OCI-LY1 (cell line): ENCODE measurements at regions not wholly inside any gene's neighbourhood (a gene's known extent, or its start where the extent isn't known, plus 50 kb on each side); places are given as distances from the start of the nearest gene placed in this dataset.

Experiments
- H2AFZ ChIP-seq: fragments of 200-600 bp; sonication (generic), shearing (Covaris generic); 2 replicates; pipeline ENCODE4 v1.6.0; 2014; ENCODE audit warnings: antibody characterized with exemption, mild to moderate bottlenecking, low read length
- H3F3A ChIP-seq: fragments of 200-600 bp; sonication (generic), shearing (Covaris generic); 2 replicates; pipeline ENCODE4 v1.6.0; 2014; ENCODE audit warnings: mild to moderate bottlenecking, antibody characterized with exemption, low read length, moderate library complexity; ENCODE audit not compliant: insufficient read depth
- H3K27ac ChIP-seq: fragments of 200-600 bp; sonication (generic); 2 replicates; pipeline ENCODE4 v1.5.1; 2014; ENCODE audit warnings: low read length, mixed run types, mild to moderate bottlenecking, low read depth; ENCODE audit not compliant: poor library complexity, severe bottlenecking
- H3K27me3 ChIP-seq: fragments of 200-600 bp; sonication (generic); 2 replicates; pipeline ENCODE4 v1.6.0; 2014; ENCODE audit warnings: antibody characterized with exemption, mild to moderate bottlenecking, low read length, moderate library complexity; ENCODE audit not compliant: insufficient read depth
- H3K36me3 ChIP-seq: fragments of 200-600 bp; sonication (generic); 2 replicates; pipeline ENCODE4 v1.6.1; 2014; ENCODE audit warnings: mild to moderate bottlenecking, antibody characterized with exemption, low read length, moderate library complexity, mixed read lengths; ENCODE audit not compliant: insufficient read depth
- H3K4me1 ChIP-seq: fragments of 200-600 bp; sonication (generic); 2 replicates; pipeline ENCODE4 v1.5.1; 2014; ENCODE audit warnings: mild to moderate bottlenecking, low read length, moderate library complexity; ENCODE audit not compliant: insufficient read depth, severe bottlenecking
- H3K4me2 ChIP-seq: fragments of 200-600 bp; sonication (generic), shearing (Covaris generic); 2 replicates; pipeline ENCODE4 v1.6.1; 2014; ENCODE audit warnings: low read length
- H3K4me3 ChIP-seq: fragments of 200-600 bp; sonication (generic); 2 replicates; pipeline ENCODE4 v1.5.1; 2014; ENCODE audit warnings: low read length, low read depth, mild to moderate bottlenecking, mixed read lengths; ENCODE audit not compliant: poor library complexity, severe bottlenecking
- H3K79me2 ChIP-seq: fragments of 200-600 bp; shearing (Covaris generic); 2 replicates; pipeline ENCODE4 v1.6.1; 2016; ENCODE audit warnings: mixed run types, low read length, mixed read lengths; ENCODE audit not compliant: insufficient read depth
- H3K9ac ChIP-seq: fragments of 200-600 bp; sonication (generic), shearing (Covaris generic); 2 replicates; pipeline ENCODE4 v1.6.1; 2014; ENCODE audit warnings: mild to moderate bottlenecking, low read length, mixed read lengths
- H3K9me2 ChIP-seq: fragments of 200-600 bp; sonication (generic), shearing (Covaris generic); 2 replicates; pipeline ENCODE4 v1.6.1; 2014; ENCODE audit warnings: low read depth, mild to moderate bottlenecking, low read length, mixed read lengths
- H3K9me3 ChIP-seq: fragments of 200-600 bp; shearing (Covaris generic); 2 replicates; pipeline ENCODE4 v1.6.1; 2014; ENCODE audit warnings: low read length, mixed read lengths
- H4K20me1 ChIP-seq: fragments of 200-600 bp; sonication (generic), shearing (Covaris generic); 2 replicates; pipeline ENCODE4 v1.6.0; 2016; ENCODE audit warnings: mild to moderate bottlenecking, low read length; ENCODE audit not compliant: insufficient read depth
- EZH2 ChIP-seq: fragments of 200-600 bp; sonication (generic), shearing (Covaris generic); IDR thresholded peaks from 2 replicates; pipeline ENCODE4 v1.8.0; 2017; ENCODE audit warnings: borderline replicate concordance, mixed run types, mild to moderate bottlenecking, antibody characterized with exemption, low read length, moderate library complexity, mixed read lengths
- TF ChIP-seq, protein P1 (sequence below): fragments of 200-600 bp; sonication (generic), shearing (Covaris generic); IDR thresholded peaks from 2 replicates; pipeline ENCODE4 v1.5.1; 2017; ENCODE audit warnings: mild to moderate bottlenecking, antibody characterized with exemption, low read length, moderate library complexity, mixed read lengths

DNA sequence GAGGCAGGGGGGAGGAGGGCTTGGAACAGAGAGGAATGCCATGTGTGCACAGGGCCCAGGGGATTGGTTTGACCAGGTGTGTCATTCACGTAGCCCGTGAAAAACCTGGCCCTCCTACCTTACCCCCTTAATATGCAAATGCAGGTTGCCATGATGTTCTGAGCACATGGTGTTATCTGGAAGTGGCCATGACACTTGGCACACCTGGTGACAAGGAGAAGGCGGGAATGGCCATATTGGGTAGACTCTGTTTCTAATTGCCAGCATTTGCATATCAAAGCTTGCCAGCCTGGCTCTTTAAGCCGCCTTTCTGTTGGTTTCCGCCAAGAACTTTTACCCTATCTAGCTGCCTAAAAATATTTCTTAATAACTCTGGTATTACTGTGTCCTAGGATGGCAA lies 202.1 kb upstream of the DPH6 start:
- Histone ChIP-seq H3K4me2 (no peak overlapping the region), H3K4me1 (no peaks in the 10 kb centered on the region), H3K36me3 (no peaks in the 10 kb centered on the region), H4K20me1 (no peaks in the 10 kb centered on the region), H3K9me3 (no peaks in the 10 kb centered on the region), H3F3A (no peaks in the 10 kb centered on the region), H3K4me3 (no peak overlapping the region), H3K27ac (no peak overlapping the region), H2AFZ (no peak overlapping the region), H3K9ac (no peak overlapping the region), H3K79me2 (no peaks in the 10 kb centered on the region), H3K9me2 (no peaks in the 10 kb centered on the region), H3K27me3 (no peaks in the 10 kb centered on the region)
- TF ChIP-seq, protein P1, sequence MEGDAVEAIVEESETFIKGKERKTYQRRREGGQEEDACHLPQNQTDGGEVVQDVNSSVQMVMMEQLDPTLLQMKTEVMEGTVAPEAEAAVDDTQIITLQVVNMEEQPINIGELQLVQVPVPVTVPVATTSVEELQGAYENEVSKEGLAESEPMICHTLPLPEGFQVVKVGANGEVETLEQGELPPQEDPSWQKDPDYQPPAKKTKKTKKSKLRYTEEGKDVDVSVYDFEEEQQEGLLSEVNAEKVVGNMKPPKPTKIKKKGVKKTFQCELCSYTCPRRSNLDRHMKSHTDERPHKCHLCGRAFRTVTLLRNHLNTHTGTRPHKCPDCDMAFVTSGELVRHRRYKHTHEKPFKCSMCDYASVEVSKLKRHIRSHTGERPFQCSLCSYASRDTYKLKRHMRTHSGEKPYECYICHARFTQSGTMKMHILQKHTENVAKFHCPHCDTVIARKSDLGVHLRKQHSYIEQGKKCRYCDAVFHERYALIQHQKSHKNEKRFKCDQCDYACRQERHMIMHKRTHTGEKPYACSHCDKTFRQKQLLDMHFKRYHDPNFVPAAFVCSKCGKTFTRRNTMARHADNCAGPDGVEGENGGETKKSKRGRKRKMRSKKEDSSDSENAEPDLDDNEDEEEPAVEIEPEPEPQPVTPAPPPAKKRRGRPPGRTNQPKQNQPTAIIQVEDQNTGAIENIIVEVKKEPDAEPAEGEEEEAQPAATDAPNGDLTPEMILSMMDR, result no peak
- TF ChIP-seq EZH2, result no peak

DNA sequence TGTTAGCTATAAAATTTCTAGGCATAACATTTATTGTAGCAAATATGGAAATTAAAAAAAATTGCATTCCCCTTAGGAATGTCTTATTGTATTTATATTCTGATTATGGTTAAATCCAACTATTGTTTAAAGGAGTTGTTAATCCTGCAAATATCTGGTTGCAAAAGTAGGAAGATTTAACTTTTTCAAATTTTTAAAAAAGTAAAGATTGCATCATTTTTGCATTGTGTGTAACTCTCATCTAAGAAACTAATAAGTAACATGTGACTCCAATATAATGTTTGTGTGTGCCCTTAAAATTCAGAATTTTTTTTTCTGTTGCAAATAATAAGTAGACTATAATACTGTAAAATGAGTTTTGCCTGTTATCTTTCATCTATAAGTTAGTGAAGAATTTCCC lies 204.1 kb upstream of the DPH6 start:
- Histone ChIP-seq H3K4me3 (no peak overlapping the region), H3K9ac (no peak overlapping the region), H3K4me1 (no peaks in the 10 kb centered on the region), H3K27ac (no peak overlapping the region), H3K4me2 (no peak overlapping the region), H2AFZ (no peak overlapping the region), H3K27me3 (no peaks in the 10 kb centered on the region), H3K36me3 (no peaks in the 10 kb centered on the region), H3F3A (no peaks in the 10 kb centered on the region), H3K9me3 (no peaks in the 10 kb centered on the region), H3K79me2 (no peaks in the 10 kb centered on the region), H3K9me2 (no peaks in the 10 kb centered on the region), H4K20me1 (no peaks in the 10 kb centered on the region)
- TF ChIP-seq, protein P1, result no peak
- no peak for TF ChIP-seq EZH2

DNA sequence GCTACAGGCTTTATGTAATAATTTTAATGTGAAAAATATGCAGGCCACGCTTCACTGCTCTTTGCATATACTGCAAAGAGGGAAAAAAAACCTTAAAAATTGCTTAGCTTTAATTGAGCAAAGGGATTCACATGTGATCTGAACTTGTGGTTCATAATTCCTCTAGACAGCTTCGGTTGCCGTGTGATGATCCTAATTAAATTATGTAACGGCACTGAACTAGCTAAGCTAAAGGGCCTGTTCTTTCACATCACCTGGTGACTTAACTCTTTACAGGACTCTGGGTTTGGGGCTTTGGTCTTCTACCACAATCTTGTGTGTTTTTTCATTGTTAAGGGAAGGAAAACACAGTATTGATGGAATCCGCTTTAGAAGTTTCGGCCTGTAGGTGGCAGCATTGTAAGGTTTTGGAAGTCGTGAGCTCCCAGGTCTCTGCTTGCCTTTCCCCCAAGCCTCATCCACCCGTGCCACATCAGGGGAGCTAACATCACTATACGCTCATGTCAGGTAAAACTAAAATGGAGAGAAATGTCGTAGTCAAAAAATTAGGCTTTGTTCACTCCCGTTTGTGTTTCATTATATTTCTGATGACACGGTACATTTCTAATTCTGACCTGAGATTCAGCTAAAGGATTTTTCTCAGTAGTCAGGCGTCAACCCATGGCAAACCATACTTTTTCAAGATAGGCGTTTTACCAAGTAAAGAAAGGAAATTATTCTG lies 205.6 kb upstream of the DPH6 start:
- no peaks in the 10 kb centered on the region for H3K79me2 ChIP-seq
- no peaks in the 10 kb centered on the region for H4K20me1 ChIP-seq
- no peak overlapping the region for H3K9ac ChIP-seq
- TF ChIP-seq EZH2, result no peak
- TF ChIP-seq, protein P1, result peak; percentile 74; the same call in 1 of the 2 replicates
- no peaks in the 10 kb centered on the region for H3K9me3 ChIP-seq
- H3K9me2 ChIP-seq, result no peaks in the 10 kb centered on the region
- H3K4me3 ChIP-seq, result no peak overlapping the region
- no peaks in the 10 kb centered on the region for H3K36me3 ChIP-seq
- no peak overlapping the region for H3K4me2 ChIP-seq
- no peaks in the 10 kb centered on the region for H3F3A ChIP-seq
- no peak overlapping the region for H2AFZ ChIP-seq
- H3K27ac ChIP-seq, result no peak overlapping the region
- H3K4me1 ChIP-seq, result no peaks in the 10 kb centered on the region
- no peaks in the 10 kb centered on the region for H3K27me3 ChIP-seq
